ENCODE measurements at regions not wholly inside any gene's neighbourhood (a gene's known extent, or its start where the extent isn't known, plus 50 kb on each side); places are given as distances from the start of the nearest gene placed in this dataset.
A peak's percentile ranks its signal among the peaks of the same experiment; 100 is the strongest.

- TF ChIP-seq CTCF (conservative IDR thresholded peaks at IDR 0.05; ENCODE audit: low read length) (peak; percentile 49), EZH2phosphoT487 (IDR thresholded peaks at IDR 0.05; ENCODE audit: borderline replicate concordance, low read depth, low read length) (no peak)
These were observed 369.9 kb downstream of the LPIN1 start for GRCh38 chr2:12116228-12116750.
